HepG2 (cell line): ENCODE measurements at regions not wholly inside any gene's neighbourhood (a gene's known extent, or its start where the extent isn't known, plus 50 kb on each side); places are given as distances from the start of the nearest gene placed in this dataset.

Experiments used
- ZFY ChIP-seq: sonication (generic); formaldehyde crosslinking; IDR thresholded peaks from 2 replicates; pipeline ENCODE4 v1.4.0; 2020; ENCODE audit warnings: missing genetic modification reagents
- ZNF367 ChIP-seq: sonication (generic); formaldehyde crosslinking; IDR thresholded peaks from 2 replicates; pipeline ENCODE4 v1.4.0; 2020; ENCODE audit warnings: missing genetic modification reagents, borderline replicate concordance
- ZNF496 ChIP-seq: sonication (generic); formaldehyde crosslinking; IDR thresholded peaks from 2 replicates; pipeline ENCODE4 v1.8.1; 2023; ENCODE audit warnings: mild to moderate bottlenecking, moderate library complexity, missing genetic modification reagents; ENCODE audit not compliant: insufficient replicate concordance
- ZNF614 ChIP-seq: IDR thresholded peaks from 2 replicates; pipeline ENCODE4 v1.6.1; 2018; ENCODE audit warnings: missing biosample characterization, missing genetic modification reagents, inconsistent platforms, borderline replicate concordance
- ZNF784 ChIP-seq: sonication (generic); formaldehyde crosslinking; IDR thresholded peaks from 2 replicates; pipeline ENCODE4 v1.5.1; 2020; ENCODE audit warnings: missing genetic modification reagents, mild to moderate bottlenecking, borderline replicate concordance
- TF ChIP-seq, protein P1 (sequence below): sonication (generic); formaldehyde crosslinking; conservative IDR thresholded peaks from 2 replicates; pipeline ENCODE4 v1.8.1; 2023; ENCODE audit warnings: missing genetic modification reagents
- TF ChIP-seq, protein P2 (sequence below): sonication (generic); formaldehyde crosslinking; IDR thresholded peaks from 2 replicates; pipeline ENCODE4 v1.5.0; 2020; ENCODE audit warnings: missing genetic modification reagents, mild to moderate bottlenecking, borderline replicate concordance

GRCh38 chr6:3990692-3991491 lies 88.0 kb downstream of the FAM217A start (continued):
- TF ChIP-seq, protein P1, sequence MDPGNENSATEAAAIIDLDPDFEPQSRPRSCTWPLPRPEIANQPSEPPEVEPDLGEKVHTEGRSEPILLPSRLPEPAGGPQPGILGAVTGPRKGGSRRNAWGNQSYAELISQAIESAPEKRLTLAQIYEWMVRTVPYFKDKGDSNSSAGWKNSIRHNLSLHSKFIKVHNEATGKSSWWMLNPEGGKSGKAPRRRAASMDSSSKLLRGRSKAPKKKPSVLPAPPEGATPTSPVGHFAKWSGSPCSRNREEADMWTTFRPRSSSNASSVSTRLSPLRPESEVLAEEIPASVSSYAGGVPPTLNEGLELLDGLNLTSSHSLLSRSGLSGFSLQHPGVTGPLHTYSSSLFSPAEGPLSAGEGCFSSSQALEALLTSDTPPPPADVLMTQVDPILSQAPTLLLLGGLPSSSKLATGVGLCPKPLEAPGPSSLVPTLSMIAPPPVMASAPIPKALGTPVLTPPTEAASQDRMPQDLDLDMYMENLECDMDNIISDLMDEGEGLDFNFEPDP (CRISPR knock-in tag): no peak
- peak; percentile 29; the same call in 1 of the 2 replicates for TF ChIP-seq ZFY (CRISPR knock-in tag)
- TF ChIP-seq, protein P2, sequence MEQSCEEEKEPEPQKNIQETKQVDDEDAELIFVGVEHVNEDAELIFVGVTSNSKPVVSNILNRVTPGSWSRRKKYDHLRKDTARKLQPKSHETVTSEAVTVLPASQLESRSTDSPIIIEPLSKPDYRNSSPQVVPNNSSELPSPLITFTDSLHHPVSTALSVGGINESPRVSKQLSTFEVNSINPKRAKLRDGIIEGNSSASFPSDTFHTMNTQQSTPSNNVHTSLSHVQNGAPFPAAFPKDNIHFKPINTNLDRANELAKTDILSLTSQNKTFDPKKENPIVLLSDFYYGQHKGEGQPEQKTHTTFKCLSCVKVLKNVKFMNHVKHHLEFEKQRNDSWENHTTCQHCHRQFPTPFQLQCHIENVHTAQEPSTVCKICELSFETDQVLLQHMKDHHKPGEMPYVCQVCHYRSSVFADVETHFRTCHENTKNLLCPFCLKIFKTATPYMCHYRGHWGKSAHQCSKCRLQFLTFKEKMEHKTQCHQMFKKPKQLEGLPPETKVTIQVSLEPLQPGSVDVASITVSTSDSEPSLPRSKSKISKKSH (CRISPR knock-in tag): 0 out of 2 replicates have a peak, but pooled peaks have one; percentile 56
- no peak for TF ChIP-seq ZNF367 (CRISPR knock-in tag)
- peak; percentile 67; the same call in 1 of the 2 replicates for TF ChIP-seq ZNF614 (CRISPR knock-in tag)
- TF ChIP-seq ZNF784 (CRISPR knock-in tag): no peak
- no peak for TF ChIP-seq ZNF496 (CRISPR knock-in tag)
- TF ChIP-seq, all 625 proteins: peak for 100
